B cell (primary cell): ENCODE measurements at regions not wholly inside any gene's neighbourhood (a gene's known extent, or its start where the extent isn't known, plus 50 kb on each side); places are given as distances from the start of the nearest gene placed in this dataset.

Experiments
- ATAC-seq: fragments of 200-7000 bp; cut with Tn5 transposase; one replicate; pipeline ENCODE4 v1.10.0; 2021; ENCODE audit warnings: low read depth, mild to moderate bottlenecking, moderate number of reproducible peaks, moderate library complexity
- CTCF ChIA-PET: fragments of 350-600 bp; sonication (Branson Sonifier 250); formaldehyde crosslinking; loops from one replicate; lab custom pipeline; 2021; ENCODE audit warnings: antibody characterized with exemption, inconsistent platforms; lab: Charles Lee
- POLR2A ChIA-PET: fragments of 350-600 bp; sonication (Branson Sonifier 250); formaldehyde crosslinking; loops from one replicate; lab custom pipeline; 2021; ENCODE audit warnings: antibody characterized with exemption; lab: Charles Lee
- DNase-seq: peaks from one replicate; pipeline ENCODE4 v3.0.0; 2013
- H2AFZ ChIP-seq: 2 replicates; pipeline ENCODE4 v1.6.1; 2012; ENCODE audit warnings: mild to moderate bottlenecking, low read depth, low read length; ENCODE audit not compliant: insufficient read depth, poor library complexity, severe bottlenecking
- H3K27ac ChIP-seq, 2 donors: 1 replicate in 1 of 2; 2 replicates in 1 of 2; pipeline ENCODE4 v1.5.1; 2012 to 2013; ENCODE audit warnings: low read length in 2 of 2, mild to moderate bottlenecking in 2 of 2, moderate library complexity in 1 of 2
- H3K27me3 ChIP-seq, 4 experiments: fragments of 200-600 bp in 1 of 4; sonication (generic) in 1 of 4; replicated peaks in 1 of 4; 1 replicate in 2 of 4; 2 replicates in 2 of 4; pipeline versions ENCODE4 v1.6.1 to v1.7.0; 2013 to 2016; ENCODE audit warnings: low read length in 3 of 4, mild to moderate bottlenecking in 2 of 4, mixed read lengths in 1 of 4, moderate library complexity in 1 of 4; ENCODE audit not compliant: insufficient read depth in 4 of 4, control insufficient read depth in 3 of 4; ENCODE audit errors: control extremely low read depth in 1 of 4
- H3K36me3 ChIP-seq, 2 experiments: replicated peaks in 1 of 2; 1 replicate in 1 of 2; 2 replicates in 1 of 2; pipeline versions ENCODE4 v1.6.1 to v1.7.1; 2013; ENCODE audit warnings: low read length in 1 of 2; ENCODE audit not compliant: insufficient read depth in 2 of 2, control insufficient read depth in 1 of 2; ENCODE audit errors: control extremely low read depth in 1 of 2, extremely low read depth in 1 of 2
- H3K4me1 ChIP-seq, 2 donors: fragments of 200-600 bp in 1 of 2; sonication (generic) in 1 of 2; 1 replicate in 1 of 2; 2 replicates in 1 of 2; pipeline versions ENCODE4 v1.5.1 to v1.6.1; 2013 to 2017; ENCODE audit warnings: low read length in 2 of 2; ENCODE audit not compliant: control insufficient read depth in 2 of 2, insufficient read depth in 2 of 2
- H3K4me2 ChIP-seq: replicated peaks from 2 replicates; pipeline ENCODE3; 2012; ENCODE audit warnings: mild to moderate bottlenecking, low read depth, low read length; ENCODE audit not compliant: poor library complexity, severe bottlenecking
- H3K4me3 ChIP-seq, 5 experiments: fragments of 200-600 bp in 1 of 5; sonication (generic) in 1 of 5; 1 replicate in 3 of 5; 2 replicates in 2 of 5; pipeline versions ENCODE4 v1.5.1 to v1.7.0; 2011 to 2016; ENCODE audit warnings: low read length in 4 of 5, mild to moderate bottlenecking in 4 of 5, low read depth in 2 of 5, control low read depth in 1 of 5, moderate library complexity in 1 of 5; ENCODE audit not compliant: insufficient read depth in 1 of 5; ENCODE audit errors: control extremely low read depth in 1 of 5, extremely low read depth in 1 of 5
- H3K79me2 ChIP-seq: fragments of 200-600 bp; sonication (generic); one replicate; pipeline ENCODE4 v1.6.0; 2016; ENCODE audit warnings: low read length; ENCODE audit not compliant: control insufficient read depth, insufficient read depth
- H3K9ac ChIP-seq: fragments of 200-600 bp; sonication (generic); 2 replicates; pipeline ENCODE4 v1.6.1; 2017; ENCODE audit warnings: mild to moderate bottlenecking, low read length, moderate library complexity
- H3K9me3 ChIP-seq, 3 donors: one replicate each; pipeline versions ENCODE4 v1.6.1 to v1.7.1; 2013; ENCODE audit warnings: low read length in 2 of 3; ENCODE audit not compliant: control insufficient read depth in 2 of 3, insufficient read depth in 1 of 3; ENCODE audit errors: control extremely low read depth in 1 of 3
- H4K20me1 ChIP-seq: 2 replicates; pipeline ENCODE4 v1.6.0; 2012; ENCODE audit warnings: mild to moderate bottlenecking, low read length; ENCODE audit not compliant: insufficient read depth, control insufficient read depth, poor library complexity, severe bottlenecking
- H3K27ac Mint-ChIP-seq: one replicate; pipeline ENCODE4 v1.8.0; 2021; ENCODE audit warnings: mixed read lengths
- H3K27me3 Mint-ChIP-seq: one replicate; pipeline ENCODE4 v1.8.0; 2021; ENCODE audit warnings: mixed read lengths
- H3K4me1 Mint-ChIP-seq: one replicate; pipeline ENCODE4 v1.8.0; 2021; ENCODE audit warnings: mixed read lengths
- H3K4me3 Mint-ChIP-seq: one replicate; pipeline ENCODE4 v1.8.0; 2021; ENCODE audit warnings: mixed read lengths
- H3K9me3 Mint-ChIP-seq: one replicate; pipeline ENCODE4 v1.8.0; 2022; ENCODE audit warnings: mixed read lengths; ENCODE audit not compliant: insufficient read depth
- EZH2 ChIP-seq: IDR thresholded peaks from 2 replicates; pipeline ENCODE4 v1.6.1; 2012; ENCODE audit warnings: borderline replicate concordance, low read depth, mild to moderate bottlenecking, moderate library complexity, low read length; ENCODE audit not compliant: insufficient read depth, poor library complexity, severe bottlenecking
- WGBS: methylation state at CpG from one replicate; pipeline ENCODE4 v1.1.5; 2013; ENCODE audit warnings: missing lambda C conversion rate; ENCODE audit not compliant: insufficient coverage; 5-methylcytosine and 5-hydroxymethylcytosine counted together
- intact Hi-C: fragments of 100-400 bp; cut with micrococcal nuclease; formaldehyde crosslinking; loops from one replicate; pipeline ENCODE4 v1.10.0; 2022
- TF ChIP-seq, protein P1 (sequence below): fragments of 200-600 bp; IDR thresholded peaks from one replicate; pipeline ENCODE4 v1.8.0; 2022; ENCODE audit warnings: antibody characterized with exemption, mild to moderate bottlenecking

DNA sequence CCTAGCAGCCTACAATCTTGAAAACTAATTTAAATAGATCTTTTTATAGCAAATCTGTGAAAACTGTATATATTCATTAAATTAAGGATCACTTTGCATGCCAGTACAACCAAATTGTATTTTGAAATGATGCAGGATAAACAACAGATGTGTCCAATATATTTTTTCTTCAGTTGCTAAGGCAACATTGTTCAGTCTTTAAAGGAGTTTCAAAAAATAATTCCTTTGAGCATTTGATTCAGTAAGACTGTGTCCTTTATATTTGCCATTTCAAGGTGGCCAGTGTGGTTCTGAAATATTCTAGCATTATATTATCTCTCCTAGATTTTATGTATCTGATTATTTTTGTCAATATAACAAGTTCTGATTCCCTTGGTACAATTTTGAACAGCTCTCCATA lies 254.7 kb downstream of the PLOD2 start:
- no peak overlapping the region for H3K9ac ChIP-seq
- no peak overlapping the region for H3K4me2 ChIP-seq
- DNase-seq (no peak), ATAC-seq (no peak)
- no peaks in the 10 kb centered on the region for H3K27me3 ChIP-seq
- no peaks in the 10 kb centered on the region for H4K20me1 ChIP-seq
- no peak overlapping the region for H2AFZ ChIP-seq
- ChIA-PET POLR2A (no interaction called here), CTCF (no interaction called here)
- no peaks in the 10 kb centered on the region for H3K79me2 ChIP-seq
- intact Hi-C loops = no loop called here
- H3K27ac Mint-ChIP-seq = no peak overlapping the region
- H3K4me1 ChIP-seq = no peaks in the 10 kb centered on the region
- H3K27me3 Mint-ChIP-seq = no peaks in the 10 kb centered on the region
- H3K4me3 Mint-ChIP-seq = no peak overlapping the region
- H3K36me3 ChIP-seq = no peaks in the 10 kb centered on the region
- H3K9me3 Mint-ChIP-seq = no peaks in the 10 kb centered on the region
- H3K4me3 ChIP-seq = no peak overlapping the region
- H3K4me1 Mint-ChIP-seq = no peaks in the 10 kb centered on the region
- TF ChIP-seq, protein P1, sequence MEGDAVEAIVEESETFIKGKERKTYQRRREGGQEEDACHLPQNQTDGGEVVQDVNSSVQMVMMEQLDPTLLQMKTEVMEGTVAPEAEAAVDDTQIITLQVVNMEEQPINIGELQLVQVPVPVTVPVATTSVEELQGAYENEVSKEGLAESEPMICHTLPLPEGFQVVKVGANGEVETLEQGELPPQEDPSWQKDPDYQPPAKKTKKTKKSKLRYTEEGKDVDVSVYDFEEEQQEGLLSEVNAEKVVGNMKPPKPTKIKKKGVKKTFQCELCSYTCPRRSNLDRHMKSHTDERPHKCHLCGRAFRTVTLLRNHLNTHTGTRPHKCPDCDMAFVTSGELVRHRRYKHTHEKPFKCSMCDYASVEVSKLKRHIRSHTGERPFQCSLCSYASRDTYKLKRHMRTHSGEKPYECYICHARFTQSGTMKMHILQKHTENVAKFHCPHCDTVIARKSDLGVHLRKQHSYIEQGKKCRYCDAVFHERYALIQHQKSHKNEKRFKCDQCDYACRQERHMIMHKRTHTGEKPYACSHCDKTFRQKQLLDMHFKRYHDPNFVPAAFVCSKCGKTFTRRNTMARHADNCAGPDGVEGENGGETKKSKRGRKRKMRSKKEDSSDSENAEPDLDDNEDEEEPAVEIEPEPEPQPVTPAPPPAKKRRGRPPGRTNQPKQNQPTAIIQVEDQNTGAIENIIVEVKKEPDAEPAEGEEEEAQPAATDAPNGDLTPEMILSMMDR = no peak
- no peak for TF ChIP-seq EZH2
- H3K9me3 ChIP-seq = peaks cover 0 to 9% (median 0%) of the 10 kb centered on the region in 3 donors
- no peak overlapping the region for H3K27ac ChIP-seq

- Histone ChIP-seq H3K9ac (no peak overlapping the region), H3K9me3 (peaks cover 0 to 9% (median 0%) of the 10 kb centered on the region in 3 donors), H3K36me3 (no peaks in the 10 kb centered on the region), H3K79me2 (no peaks in the 10 kb centered on the region), H3K4me1 (no peaks in the 10 kb centered on the region), H4K20me1 (no peaks in the 10 kb centered on the region), H3K27me3 (no peaks in the 10 kb centered on the region), H3K27ac (no peak overlapping the region), H2AFZ (no peak overlapping the region), H3K4me3 (no peak overlapping the region), H3K4me2 (no peak overlapping the region)
- ChIA-PET POLR2A (no interaction called here), CTCF (no interaction called here)
- Mint-ChIP-seq H3K27me3 (no peaks in the 10 kb centered on the region), H3K27ac (no peak overlapping the region), H3K9me3 (no peaks in the 10 kb centered on the region), H3K4me3 (no peak overlapping the region), H3K4me1 (no peaks in the 10 kb centered on the region)
- ATAC-seq = no peak
- WGBS = no CpG with 5 or more reads among the region's 2 CpGs
- intact Hi-C loops = no loop called here
- no peak for TF ChIP-seq EZH2
- TF ChIP-seq, protein P1 = no peak
- no peak for DNase-seq
Observed at GRCh38 chr3:145906755-145907154, 254.2 kb downstream of the PLOD2 start.
